Spleen (tissue), 7 donors: ENCODE measurements at regions not wholly inside any gene's neighbourhood (a gene's known extent, or its start where the extent isn't known, plus 50 kb on each side); places are given as distances from the start of the nearest gene placed in this dataset.

Experiments used
- CTCF ChIP-seq, 11 experiments: fragments of 200-600 bp in 7 of 11; fragments of 450-650 bp in 4 of 11; sonication (generic) in 4 of 11; IDR thresholded peaks in 8 of 11; conservative IDR thresholded peaks in 3 of 11; 1 replicate in 7 of 11; 2 replicates in 4 of 11; pipeline versions ENCODE4 v1.4.0 to v1.8.0; 2016 to 2021; ENCODE audit warnings: antibody characterized with exemption in 11 of 11, inconsistent platforms in 4 of 11, mild to moderate bottlenecking in 1 of 11
- POLR2A ChIP-seq, 3 donors: fragments of 450-650 bp; IDR thresholded peaks; one replicate each; pipeline ENCODE4 v1.5.1; 2017; ENCODE audit warnings: antibody characterized with exemption in 3 of 3, mild to moderate bottlenecking in 1 of 3
- donor health status: DM: no; HTN: no; CAD: no; lungs with moderate emphysema.
- donor health status: DM: no; HTN: no; CAD: no.
- donor health status: DM: no; HTN: no; CAD: no.

- no peak for TF ChIP-seq POLR2A (IDR thresholded peaks at IDR 0.05)
- TF ChIP-seq CTCF (IDR thresholded peaks at IDR 0.05 in 8 of 11, conservative IDR thresholded peaks at IDR 0.05 in 3 of 11) = no peak
These were observed 58.8 kb downstream of the GGTLC2 start for GRCh38 chr22:22703203-22703570.
